HK-2 (cell line): ENCODE measurements at regions not wholly inside any gene's neighbourhood (a gene's known extent, or its start where the extent isn't known, plus 50 kb on each side); places are given as distances from the start of the nearest gene placed in this dataset.
"Not testable (repeated sequence)": the region's sequence is repeated elsewhere in the genome, so short reads cannot be mapped to it uniquely, and the experiment has no call there.

ENCODE experiments used
- DNase-seq: peaks from one replicate; pipeline ENCODE4 v3.0.0-alpha.2; 2018; ENCODE audit not compliant: unreplicated experiment

DNA sequence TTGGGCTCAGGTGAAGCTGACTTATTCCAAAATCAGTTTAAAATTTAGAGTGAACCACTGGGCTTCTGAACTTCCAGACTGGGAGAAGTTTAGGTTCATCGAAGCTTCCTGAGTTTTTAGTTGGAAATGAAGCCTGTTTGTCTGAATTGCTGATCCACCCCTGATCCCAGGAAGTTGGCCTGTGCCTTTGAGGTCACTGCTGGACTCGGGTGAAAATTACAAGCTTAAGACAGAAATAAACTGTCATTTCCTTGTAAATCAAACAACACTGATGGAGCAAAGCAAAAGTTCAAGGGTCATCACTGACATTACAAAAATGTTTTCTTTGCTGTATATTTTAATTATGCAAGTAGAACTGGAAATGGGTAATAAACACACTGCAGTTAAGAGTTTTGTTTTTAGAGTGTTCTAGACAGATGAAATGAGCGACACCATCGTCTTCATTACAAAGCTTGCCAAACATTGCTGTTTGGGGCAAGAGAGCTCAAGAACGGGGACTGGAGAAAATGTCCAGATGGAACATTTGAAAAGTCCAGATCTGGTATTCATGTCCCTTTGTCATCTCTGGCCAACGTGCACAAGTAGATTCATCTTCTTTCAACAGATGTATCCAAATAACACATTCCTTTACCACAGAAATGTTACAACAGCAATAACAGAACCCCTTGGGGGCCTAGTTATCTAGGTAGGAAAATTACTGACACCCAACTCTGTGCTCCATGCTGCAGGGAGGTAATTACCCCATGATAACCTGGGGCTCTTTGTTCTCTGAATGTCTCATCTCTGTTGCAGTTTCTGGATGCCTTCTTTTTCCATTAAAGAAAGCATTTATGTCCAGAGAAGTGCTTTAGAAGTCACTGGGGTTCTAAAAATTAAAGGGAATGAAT, 142.4 kb upstream of the ERCC6L2 start:
- no peak for DNase-seq

DNA sequence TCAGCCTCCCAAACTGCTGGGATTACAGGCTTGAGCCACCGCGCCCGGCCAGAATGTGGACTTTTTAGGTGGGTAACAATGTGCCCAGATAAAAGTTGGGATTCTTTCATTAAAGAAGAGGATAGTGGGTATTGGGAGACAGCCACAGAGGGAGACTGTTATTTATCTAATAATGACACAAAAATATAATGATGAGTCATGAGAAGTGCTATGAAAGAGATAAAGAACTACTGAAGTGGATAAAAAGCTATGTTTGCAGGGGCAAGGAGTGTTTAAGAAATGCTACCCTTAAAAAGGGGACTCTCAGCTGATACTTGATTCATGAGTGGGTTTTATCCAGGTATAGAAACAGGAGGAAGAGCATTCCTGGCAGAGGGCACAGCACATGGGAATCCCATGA, 143.6 kb upstream of the ERCC6L2 start:
- no peak for DNase-seq

DNA sequence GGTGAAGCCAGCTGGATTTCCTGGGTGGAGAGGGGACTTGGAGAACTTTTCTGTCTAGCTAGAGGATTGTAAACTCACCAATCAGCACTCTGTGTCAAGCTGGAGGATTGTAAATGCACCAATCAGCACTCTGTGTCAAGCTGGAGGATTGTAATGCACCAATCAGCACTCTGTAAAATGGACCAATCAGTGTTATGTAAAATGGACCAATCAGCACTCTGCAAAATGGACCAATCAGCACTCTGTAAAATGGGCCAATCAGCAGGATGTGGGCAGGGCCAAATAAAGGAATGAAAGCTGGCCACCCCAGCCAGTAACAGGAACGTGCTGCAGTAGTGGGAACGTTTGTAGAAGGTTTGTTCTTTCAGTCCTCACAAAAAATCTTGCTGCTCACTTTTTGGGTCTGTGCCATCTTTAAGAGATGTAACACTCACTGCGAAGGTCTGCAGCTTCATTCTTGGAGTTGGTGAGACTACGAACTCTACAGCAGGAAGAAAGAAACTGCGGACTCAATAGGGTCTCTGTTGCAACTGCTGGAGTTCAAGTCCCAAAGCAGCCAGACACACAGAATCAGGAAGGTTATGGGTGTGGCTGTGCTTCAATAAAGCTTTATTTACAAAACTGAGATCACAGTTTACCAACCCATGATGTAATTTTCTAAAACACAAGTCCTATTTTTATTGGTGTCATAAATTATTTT, 145.7 kb upstream of the ERCC6L2 start:
- no peak for DNase-seq

DNA sequence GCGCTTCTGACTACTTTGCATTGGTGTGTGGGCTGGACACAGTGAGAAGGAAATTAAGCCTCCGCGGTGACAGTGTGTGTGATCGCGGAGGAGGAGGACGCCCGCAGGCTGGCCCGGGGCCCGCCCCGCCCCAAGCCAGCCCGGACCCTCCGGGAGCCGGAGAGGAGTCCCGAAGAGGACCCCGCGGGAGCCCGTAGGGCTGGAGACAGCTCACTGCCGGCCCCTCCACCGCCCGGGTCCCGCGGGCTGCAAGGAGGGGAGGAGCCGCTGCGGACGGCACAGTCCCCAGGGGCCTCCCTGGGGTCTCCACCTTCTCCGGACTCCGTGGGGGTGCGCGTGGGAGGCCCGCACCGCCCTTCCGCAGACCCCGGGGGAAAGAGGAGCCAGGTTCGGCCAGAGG, 146.4 kb upstream of the ERCC6L2 start:
- DNase-seq = no peak

DNA sequence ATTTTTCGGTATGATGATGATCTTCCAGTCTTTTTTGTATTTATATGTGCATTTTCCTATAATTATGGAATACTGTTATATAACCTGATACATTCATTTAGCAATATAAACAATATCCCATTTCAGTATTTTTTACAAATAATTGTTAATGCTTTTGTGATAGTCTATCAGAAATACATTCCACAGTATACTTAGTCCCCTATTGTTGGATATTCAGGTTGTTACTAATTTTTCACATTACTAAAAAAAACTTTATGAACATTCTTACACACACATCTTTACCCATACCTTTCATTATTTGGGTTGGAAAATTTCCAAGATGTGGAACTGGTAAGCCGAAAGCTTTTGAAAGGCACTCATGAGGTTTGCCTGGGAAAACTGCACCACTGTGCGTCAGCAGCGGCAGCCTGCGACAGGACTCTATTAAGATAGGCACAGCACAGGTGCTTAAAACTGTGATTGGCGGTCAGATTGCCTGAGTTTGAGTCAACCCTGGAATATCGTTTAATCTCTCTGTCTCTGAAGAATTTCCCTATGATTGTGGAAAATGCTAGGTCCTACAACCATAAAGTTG, 147.5 kb upstream of the ERCC6L2 start:
- DNase-seq = no peak

DNA sequence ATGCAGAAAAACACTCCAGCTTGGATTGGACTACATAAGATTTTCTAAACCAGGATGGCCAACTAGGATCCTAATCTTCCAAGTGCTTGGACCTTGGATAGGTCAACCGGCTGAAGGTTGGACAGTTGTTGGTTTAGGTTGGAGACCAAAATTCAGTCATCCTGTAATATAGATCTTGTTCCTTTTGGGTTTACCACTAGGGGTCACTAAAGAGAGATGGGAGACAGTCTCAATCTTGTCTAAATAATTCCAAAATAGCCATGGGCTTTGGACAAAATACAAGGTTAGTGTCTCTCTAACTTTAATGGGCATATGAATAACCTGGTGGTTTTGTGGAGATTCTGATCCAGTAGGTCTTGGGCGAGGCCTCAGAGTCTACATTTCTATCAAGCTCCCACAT, 148.7 kb upstream of the ERCC6L2 start:
- DNase-seq = no peak

DNA sequence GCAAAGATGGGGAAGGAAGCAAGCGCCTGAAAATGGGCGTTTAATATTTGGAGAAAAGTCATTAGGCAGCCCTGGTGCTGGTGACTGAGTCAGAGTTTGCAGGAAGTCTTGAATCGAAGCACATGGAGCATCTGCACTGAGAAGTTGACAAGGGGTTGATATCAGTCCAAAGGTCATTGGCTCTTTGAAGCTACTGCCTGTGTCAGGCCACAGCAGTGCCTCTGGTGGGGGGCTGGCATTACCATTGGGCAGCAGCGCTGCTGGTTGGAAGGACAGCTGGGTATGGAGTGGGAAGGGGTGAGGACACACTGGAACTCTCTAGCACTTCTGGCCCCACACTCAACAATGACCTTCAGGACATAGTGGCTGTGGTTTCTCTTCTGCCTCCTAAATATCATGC, 150.4 kb upstream of the ERCC6L2 start:
- no peak for DNase-seq

DNA sequence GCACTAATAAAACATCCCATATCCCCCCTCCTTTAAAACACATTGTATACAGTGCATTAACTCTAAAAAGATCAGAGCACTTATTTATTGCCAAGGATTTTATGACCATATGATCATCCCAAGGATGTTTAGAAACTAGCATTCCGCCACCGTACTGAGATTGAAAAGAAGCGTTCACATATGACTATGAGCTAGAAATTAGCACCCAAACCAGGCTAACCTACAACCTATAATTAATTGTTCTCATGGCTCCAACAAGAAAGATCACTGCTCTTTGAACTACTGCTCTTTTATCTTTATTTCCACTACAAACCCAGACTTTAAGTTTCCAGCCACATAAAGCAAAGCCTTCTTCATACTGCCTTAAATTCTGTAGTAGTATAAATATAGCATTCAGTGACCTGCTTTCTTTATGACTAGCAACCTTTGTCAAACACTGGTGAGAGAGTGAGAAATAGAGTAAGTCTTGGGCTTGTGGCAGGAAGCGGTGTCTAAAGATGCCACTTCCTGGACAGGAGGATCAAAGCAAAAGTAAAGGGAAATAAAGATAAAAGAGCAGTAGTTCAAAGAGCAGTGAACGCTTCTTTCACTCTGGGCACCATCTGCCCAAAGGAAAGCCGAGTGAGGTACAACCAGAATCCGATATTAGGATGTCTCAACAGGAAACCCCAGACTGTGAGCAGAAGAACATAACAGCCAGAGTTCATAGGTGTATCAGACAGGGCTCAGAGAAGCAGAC, 151.1 kb upstream of the ERCC6L2 start:
- DNase-seq = no peak

DNA sequence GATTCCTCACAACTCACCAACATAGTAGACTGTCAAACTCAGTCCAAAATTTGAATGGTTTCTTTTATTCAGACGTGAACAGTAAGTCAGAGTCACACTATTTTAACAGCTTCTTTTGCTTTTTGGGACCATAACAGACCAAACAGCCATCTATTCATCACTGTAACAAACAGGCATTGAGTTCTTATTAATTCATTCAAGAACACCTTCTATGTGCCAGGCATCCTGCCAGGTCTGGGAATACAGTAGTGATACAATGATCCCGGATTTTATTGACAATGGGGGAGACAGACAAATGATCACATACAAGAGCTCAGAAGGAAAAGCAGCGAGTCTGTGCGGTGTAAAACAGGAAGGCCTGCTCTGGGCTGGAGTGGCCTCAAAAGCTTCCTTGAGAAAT, 153.3 kb upstream of the ERCC6L2 start:
- no peak for DNase-seq

DNA sequence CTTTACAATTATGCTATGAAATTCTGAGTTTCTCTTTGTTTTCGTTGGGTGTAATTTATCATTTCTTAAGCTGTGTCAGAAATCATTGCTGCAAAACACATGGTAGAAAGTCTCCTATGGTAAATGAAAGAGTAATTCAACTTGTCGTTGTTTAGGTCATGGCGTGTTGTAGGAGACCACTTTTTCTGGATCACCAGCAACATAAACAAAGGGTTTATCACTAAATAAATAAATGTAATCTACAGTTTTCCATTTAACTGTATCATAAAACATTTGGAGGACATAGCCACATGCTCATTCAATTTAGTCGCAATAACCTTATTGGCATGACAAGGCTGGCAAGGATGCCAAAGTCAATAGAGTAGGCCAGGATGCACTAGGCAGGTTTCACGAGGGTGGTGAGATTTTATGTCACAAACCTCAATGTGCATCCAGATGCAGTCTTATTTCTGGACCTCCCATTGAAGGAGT, 154.4 kb upstream of the ERCC6L2 start:
- no peak for DNase-seq

DNA sequence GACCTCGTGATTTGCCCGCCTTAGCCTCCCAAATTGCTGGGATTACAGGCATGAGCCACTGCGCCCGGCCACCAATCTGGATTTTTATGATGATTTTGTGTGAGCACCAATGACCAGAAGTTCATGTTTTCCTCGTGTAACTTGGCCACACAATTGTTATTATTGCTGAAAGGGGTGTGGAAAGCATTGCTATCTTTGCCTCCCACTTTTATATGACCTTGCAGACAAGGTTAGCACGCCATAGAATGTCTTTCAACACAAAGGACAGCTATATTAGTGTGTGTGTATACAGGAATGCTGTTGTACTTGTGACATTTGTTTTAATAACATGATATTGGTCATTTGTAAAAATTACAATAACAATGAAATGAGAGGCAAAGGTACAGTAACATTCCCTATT, 155.0 kb upstream of the ERCC6L2 start:
- no peak for DNase-seq

DNA sequence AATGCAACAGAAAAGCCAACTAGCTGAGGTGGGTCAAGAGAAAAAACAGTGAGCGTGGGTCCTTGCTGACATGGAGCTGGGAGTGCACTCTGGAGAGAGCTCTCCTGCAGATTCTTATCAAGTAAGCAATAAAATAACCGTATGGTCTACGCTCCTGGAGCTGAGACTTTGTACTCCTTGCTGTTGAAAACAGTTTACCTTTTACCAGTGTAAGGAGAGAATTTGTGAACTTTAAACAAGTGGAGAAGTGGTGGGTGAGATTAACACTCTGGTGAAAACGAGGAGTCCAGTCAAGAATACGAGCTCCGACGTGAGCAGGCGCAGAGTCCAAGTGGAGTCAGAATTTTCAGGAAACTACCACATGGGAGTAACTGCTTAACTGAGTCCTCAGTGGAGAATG, 156.1 kb upstream of the ERCC6L2 start:
- no peak for DNase-seq

DNA sequence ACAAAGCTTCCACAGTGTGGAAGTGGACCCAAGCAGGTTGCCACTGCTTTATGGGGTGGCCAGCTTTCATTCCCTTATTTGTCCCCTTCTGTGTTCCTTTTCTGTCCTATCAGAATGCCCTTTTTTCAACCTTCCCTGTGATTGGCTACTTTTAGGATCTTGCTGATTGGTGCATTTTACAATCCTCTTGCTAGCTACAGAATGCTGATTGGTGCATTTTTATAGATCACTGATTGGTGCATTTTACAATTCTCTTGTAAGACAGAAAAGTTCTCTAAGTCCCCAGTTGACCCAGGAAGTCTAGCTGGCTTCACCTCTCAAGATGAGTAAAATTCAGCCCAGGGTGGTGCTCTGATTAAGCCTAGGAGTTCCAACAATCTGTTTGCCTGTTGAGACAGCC, 157.2 kb upstream of the ERCC6L2 start:
- no peak for DNase-seq

DNA sequence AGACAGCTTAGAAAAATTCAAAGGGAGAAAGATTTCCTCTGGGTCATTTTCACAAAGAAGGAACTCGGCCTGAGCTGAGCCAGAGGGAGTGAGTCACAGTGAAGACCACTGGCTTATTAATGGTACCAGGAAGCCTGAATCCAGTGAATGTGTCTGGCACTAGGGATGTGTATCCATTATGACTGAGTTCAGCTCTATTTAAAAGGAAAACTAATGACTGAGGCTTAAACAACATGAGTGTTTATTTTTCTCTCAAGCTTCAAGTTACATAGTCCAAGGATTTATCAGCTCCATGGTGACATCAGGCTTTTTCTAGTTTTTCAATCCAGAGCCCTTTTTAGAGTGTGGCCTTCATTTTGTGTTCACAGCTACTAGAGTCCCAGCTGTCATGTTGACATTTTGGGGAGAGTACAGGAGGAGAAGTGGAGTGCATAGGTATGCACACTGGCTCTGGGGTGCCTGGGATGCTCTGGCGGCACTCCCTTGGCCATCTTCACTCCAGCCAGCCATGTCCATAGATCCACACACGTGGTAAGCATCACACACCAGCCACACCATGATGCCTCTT, 159.5 kb upstream of the ERCC6L2 start:
- no peak for DNase-seq

DNA sequence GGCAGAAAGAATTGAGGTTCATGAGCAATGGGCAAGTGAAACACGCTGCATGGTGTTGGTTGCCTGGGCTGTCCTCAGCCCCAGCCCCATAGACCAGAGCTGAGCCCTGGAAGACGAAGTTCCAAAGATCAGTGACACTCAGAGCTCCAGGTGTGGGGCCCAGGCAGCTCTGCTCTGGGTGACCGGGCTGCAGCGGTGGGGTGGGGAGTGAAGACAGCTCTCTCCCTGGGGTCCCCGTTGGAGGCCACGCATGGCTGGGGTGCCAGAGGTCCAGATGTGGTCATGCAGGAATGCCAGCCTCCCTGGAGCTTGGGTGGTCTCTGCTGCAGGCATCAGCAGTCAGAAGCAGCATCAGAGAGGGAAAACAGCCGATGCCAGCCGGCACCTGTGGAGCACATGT, 165.0 kb upstream of the ERCC6L2 start:
- no peak for DNase-seq

DNA sequence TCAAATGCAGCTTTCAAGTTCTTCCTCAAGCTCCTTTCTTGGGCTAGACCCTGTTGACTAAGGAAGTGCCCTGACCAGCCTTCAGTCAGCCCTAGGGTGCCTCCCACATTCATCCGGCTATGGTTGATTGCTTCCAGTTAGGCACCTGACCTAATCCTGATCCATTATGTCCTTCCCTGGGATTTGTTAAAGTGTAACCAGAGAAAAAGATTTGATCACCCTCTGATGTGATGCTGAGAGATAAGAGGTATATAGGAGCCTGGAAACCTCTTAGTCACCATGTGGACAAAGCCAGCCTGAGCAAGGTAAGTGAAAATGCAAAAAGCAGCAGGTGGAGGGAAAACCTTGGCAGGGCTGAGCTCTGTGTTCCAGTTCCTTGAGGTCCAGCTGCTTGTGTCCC, 178.8 kb upstream of the ERCC6L2 start:
- no peak for DNase-seq

DNA sequence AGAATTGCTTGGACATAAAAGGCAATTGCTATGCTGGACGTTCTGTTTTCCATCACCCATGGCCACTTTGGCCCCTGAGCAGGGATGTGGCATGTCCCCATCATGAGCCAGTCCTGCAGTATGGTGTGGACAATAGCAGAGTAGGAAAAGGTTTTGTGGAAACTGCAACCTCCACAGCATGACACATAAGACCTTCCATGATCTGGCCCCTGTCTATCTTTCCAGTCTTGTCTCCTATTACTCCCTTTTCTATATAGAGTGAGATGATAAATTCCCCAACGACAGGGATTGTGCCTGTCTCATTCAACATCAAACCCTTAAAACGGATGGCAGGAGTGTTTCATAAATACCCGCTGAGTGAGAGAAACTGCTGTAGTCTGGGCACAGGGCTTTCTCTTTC, 174.7 kb upstream of the PTCH1 start:
- DNase-seq = no peak

DNA sequence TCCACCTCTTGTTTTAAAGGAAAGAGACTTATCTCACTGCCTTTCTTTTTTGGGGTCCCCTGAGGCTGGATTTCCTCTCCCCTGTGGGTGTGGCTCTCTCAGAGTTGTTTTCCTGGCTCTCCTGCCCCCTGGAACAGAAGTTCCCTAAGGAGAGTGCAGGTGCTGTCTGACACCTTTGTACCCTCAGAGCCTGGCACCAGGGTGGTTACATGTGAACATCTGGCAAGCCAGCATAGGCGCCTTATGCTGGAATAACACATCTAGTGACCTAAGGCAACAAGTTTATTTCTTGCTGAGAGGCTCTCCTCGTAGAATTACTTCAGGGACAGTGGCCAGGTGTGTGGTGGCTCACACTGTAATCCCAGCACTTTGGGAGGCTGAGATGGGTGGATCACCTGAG, 172.9 kb upstream of the PTCH1 start:
- no peak for DNase-seq

DNA sequence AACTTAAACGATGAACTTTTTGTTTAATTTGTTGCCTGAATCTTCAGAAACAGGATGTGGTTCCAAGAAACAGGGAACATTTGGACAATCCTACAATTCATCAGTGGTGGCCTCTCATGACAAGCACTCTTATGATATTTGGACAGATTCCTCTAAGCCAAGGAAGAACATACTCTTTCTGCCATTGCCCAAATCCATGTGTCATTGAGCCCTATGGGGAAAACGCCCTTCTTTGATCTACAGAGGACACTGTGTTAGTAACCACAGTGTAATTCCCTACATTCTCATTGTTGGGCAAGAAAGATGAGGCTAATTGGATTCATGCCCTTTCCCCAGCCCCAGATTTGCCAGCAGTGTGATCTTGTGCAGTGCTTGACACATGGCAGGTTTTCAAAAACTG, 167.7 kb upstream of the PTCH1 start:
- no peak for DNase-seq

DNA sequence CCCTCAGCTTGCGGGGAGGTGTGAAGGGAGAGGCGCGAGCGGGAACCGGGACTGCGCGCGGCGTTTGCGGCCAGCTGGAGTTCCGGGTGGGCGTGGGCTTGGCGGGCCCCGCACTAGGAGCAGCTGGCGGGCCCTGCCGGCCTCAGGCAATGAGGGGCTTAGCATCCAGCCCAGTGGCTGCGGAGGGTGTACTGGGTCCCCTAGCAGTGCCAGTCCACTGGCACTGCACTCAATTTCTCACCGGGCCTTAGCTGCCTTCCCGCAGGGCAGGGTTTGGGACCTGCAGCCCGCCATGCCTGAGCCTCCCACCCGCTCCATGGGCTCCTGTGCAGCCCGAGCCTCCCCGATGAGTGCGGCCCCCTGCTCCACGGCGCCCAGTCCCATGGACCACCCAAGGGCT, 163.5 kb upstream of the PTCH1 start:
- not testable (repeated sequence) for DNase-seq

DNA sequence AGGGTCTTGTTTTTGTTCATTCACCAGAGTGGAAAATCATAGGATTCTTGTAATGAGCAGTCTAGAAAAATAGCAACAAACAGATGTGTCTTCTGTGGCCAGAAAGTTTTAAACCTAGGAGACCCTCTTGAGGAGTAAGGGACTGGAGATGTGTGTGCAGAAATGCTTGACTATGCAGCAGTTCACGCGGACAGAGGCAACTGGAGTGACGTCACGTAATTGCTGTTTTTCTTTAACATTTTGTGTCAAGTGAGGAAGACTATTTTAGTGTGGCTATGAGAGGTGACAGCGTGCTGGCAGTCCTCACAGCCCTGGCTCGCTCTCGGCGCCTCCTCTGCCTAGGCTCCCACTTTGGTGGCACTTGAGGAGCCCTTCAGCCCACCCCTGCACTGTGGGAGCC, 163.1 kb upstream of the PTCH1 start:
- DNase-seq = no peak

DNA sequence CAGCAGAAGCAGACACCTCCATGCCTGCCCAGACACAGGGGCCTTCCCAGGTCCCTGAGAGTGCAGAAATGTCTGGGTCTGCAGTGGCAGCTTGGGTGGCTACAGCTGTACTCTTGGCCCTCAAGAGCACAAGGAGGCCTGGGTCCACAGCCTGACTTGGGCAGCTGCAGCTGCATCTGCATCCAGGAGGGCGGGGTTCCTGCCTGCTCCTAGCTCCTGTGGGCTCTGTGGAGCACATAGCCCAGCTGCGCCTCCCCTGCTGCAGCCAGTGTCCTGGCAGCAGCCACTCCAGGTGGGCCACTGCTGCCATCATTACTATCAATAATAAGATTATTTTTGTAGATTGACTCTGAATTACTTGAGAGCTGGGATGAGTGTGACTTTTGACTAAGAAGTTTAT, 162.0 kb upstream of the PTCH1 start:
- DNase-seq = no peak
